Neuronal stem cell (in vitro differentiated cells): ENCODE measurements at regions not wholly inside any gene's neighbourhood (a gene's known extent, or its start where the extent isn't known, plus 50 kb on each side); places are given as distances from the start of the nearest gene placed in this dataset.

ENCODE experiments used
- DNase-seq: peaks from one replicate; pipeline ENCODE4 v3.0.0-alpha.2; 2013; ENCODE audit warnings: low spot score
- H2AFZ ChIP-seq: one replicate; pipeline ENCODE4 v1.6.1; 2013; ENCODE audit warnings: mild to moderate bottlenecking, low read length, inconsistent platforms
- H2AK5ac ChIP-seq: 2 replicates; pipeline ENCODE4 v1.6.1; 2013; ENCODE audit warnings: low read depth, mild to moderate bottlenecking, inconsistent platforms, low read length, moderate library complexity, mixed read lengths
- H2BK120ac ChIP-seq: 2 replicates; pipeline ENCODE4 v1.6.1; 2013; ENCODE audit warnings: low read depth, mild to moderate bottlenecking, inconsistent platforms, low read length, moderate library complexity, mixed read lengths
- H2BK12ac ChIP-seq: one replicate; pipeline ENCODE4 v1.6.1; 2013; ENCODE audit warnings: low read length, inconsistent platforms
- H2BK15ac ChIP-seq: 2 replicates; pipeline ENCODE4 v1.6.1; 2013; ENCODE audit warnings: mild to moderate bottlenecking, low read length, inconsistent platforms, mixed read lengths
- H2BK5ac ChIP-seq: one replicate; pipeline ENCODE4 v1.6.1; 2013; ENCODE audit warnings: inconsistent platforms, mild to moderate bottlenecking, low read length, moderate library complexity
- H3K14ac ChIP-seq: one replicate; pipeline ENCODE4 v1.6.1; 2013; ENCODE audit warnings: low read length, inconsistent platforms
- H3K18ac ChIP-seq: 2 replicates; pipeline ENCODE4 v1.6.1; 2013; ENCODE audit warnings: low read length, inconsistent platforms
- H3K23ac ChIP-seq: 2 replicates; pipeline ENCODE4 v1.6.1; 2013; ENCODE audit warnings: low read depth, mild to moderate bottlenecking, mixed read lengths, low read length, inconsistent platforms; ENCODE audit not compliant: poor library complexity
- H3K27ac ChIP-seq: replicated peaks from 3 replicates; pipeline ENCODE4 v1.5.1; 2013; ENCODE audit warnings: low read length, inconsistent platforms
- H3K27me3 ChIP-seq, 3 experiments: 2 replicates each; pipeline ENCODE4 v1.6.1; 2013; ENCODE audit warnings: low read length in 3 of 3, mild to moderate bottlenecking in 2 of 3, inconsistent platforms in 1 of 3, low read depth in 1 of 3, mixed read lengths in 1 of 3, moderate library complexity in 1 of 3; ENCODE audit not compliant: control insufficient read depth in 3 of 3, insufficient read depth in 3 of 3
- H3K36me3 ChIP-seq, 2 donors: replicated peaks in 1 of 2; 2 replicates each; pipeline ENCODE4 v1.6.1; 2013; ENCODE audit warnings: low read length in 2 of 2; ENCODE audit not compliant: control insufficient read depth in 2 of 2, insufficient read depth in 2 of 2
- H3K4ac ChIP-seq: 2 replicates; pipeline ENCODE4 v1.6.1; 2013; ENCODE audit warnings: inconsistent platforms, mild to moderate bottlenecking, low read length, moderate library complexity
- H3K4me1 ChIP-seq, 2 donors: 1 replicate in 1 of 2; 2 replicates in 1 of 2; pipeline ENCODE4 v1.6.1; 2013; ENCODE audit warnings: low read length in 2 of 2, low read depth in 1 of 2; ENCODE audit not compliant: control insufficient read depth in 2 of 2, insufficient read depth in 1 of 2
- H3K4me2 ChIP-seq: one replicate; pipeline ENCODE4 v1.6.1; 2013; ENCODE audit warnings: mild to moderate bottlenecking, low read length, inconsistent platforms; ENCODE audit not compliant: insufficient read depth, poor library complexity, severe bottlenecking
- H3K4me3 ChIP-seq, 2 donors: 2 replicates each; pipeline ENCODE4 v1.5.1; 2013; ENCODE audit warnings: low read length in 2 of 2, mild to moderate bottlenecking in 2 of 2, inconsistent platforms in 1 of 2, moderate library complexity in 1 of 2
- H3K79me1 ChIP-seq: one replicate; pipeline ENCODE4 v1.6.1; 2013; ENCODE audit warnings: low read depth, mild to moderate bottlenecking, inconsistent platforms, low read length, moderate library complexity
- H3K9ac ChIP-seq: one replicate; pipeline ENCODE4 v1.6.1; 2013; ENCODE audit warnings: mild to moderate bottlenecking, low read depth, low read length, inconsistent platforms; ENCODE audit not compliant: poor library complexity
- H3K9me3 ChIP-seq, 2 donors: replicated peaks in 1 of 2; 2 replicates each; pipeline versions ENCODE3 to v1.6.1; 2013; ENCODE audit warnings: low read length in 2 of 2, mild to moderate bottlenecking in 2 of 2, inconsistent platforms in 1 of 2, low read depth in 1 of 2, mixed read lengths in 1 of 2, moderate library complexity in 1 of 2; ENCODE audit not compliant: control insufficient read depth in 2 of 2, insufficient read depth in 1 of 2
- H4K8ac ChIP-seq: one replicate; pipeline ENCODE4 v1.6.1; 2013; ENCODE audit warnings: low read depth, mild to moderate bottlenecking, inconsistent platforms, low read length, moderate library complexity
- H4K91ac ChIP-seq: one replicate; pipeline ENCODE4 v1.6.1; 2013; ENCODE audit warnings: low read length, low read depth, mild to moderate bottlenecking, inconsistent platforms; ENCODE audit not compliant: poor library complexity
- WGBS, 2 donors: extraction: QIAGEN DNeasy Blood & Tissue Kit; methylation state at CpG; one replicate each; pipeline ENCODE4 v1.1.7; 2013; ENCODE audit warnings: missing lambda C conversion rate in 2 of 2, mixed read lengths in 1 of 2; ENCODE audit not compliant: insufficient read length in 2 of 2, insufficient replicate concordance in 1 of 2; ENCODE audit errors: extremely low coverage in 2 of 2; 5-methylcytosine and 5-hydroxymethylcytosine counted together

GRCh38 chr9:74361508-74361907 lies 135.6 kb upstream of the RORB start:
- no peak overlapping the region for H2BK12ac ChIP-seq
- no peaks in the 10 kb centered on the region for H3K9me3 ChIP-seq
- no peak overlapping the region for H3K4me3 ChIP-seq
- no peak for DNase-seq
- H3K36me3 ChIP-seq, result no peaks in the 10 kb centered on the region
- no peak overlapping the region for H3K27ac ChIP-seq
- WGBS, 2 donors, result no CpG with 5 or more reads among the region's 1 CpG
- H2AK5ac ChIP-seq, result no peak overlapping the region
- H3K23ac ChIP-seq, result no peak overlapping the region
- H2BK5ac ChIP-seq, result no peak overlapping the region
- H3K14ac ChIP-seq, result no peak overlapping the region
- no peak overlapping the region for H2AFZ ChIP-seq
- H3K18ac ChIP-seq, result no peak overlapping the region
- no peaks in the 10 kb centered on the region for H3K27me3 ChIP-seq
- H3K9ac ChIP-seq, result no peak overlapping the region
- no peak overlapping the region for H3K4ac ChIP-seq
- H3K79me1 ChIP-seq, result no peaks in the 10 kb centered on the region
- H4K8ac ChIP-seq, result no peak overlapping the region
- H3K4me1 ChIP-seq, result no peaks in the 10 kb centered on the region
- no peak overlapping the region for H2BK120ac ChIP-seq
- no peak overlapping the region for H3K4me2 ChIP-seq
- H4K91ac ChIP-seq, result no peak overlapping the region
- no peak overlapping the region for H2BK15ac ChIP-seq

DNA sequence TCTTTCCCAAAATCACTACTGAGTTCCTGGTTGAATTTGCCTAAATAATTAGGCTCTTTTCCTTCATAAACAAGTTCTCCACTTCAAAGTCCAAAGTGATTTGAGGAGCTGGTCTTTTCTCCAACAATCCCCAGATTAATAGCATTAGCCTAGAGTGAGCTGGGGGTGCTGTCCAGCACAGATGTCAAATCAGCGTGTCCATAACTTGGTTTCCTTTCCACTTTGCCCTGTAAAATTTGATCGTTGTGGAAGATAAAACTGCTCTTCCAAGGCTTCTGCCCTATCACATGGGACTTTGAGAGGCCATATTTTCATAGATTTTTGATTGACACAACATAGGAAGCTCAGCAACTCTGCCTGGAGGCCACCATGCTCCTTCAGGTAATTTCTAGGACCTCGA lies 134.7 kb upstream of the RORB start:
- Histone ChIP-seq H3K4ac (no peak overlapping the region), H3K9me3 (no peaks in the 10 kb centered on the region), H3K36me3 (no peaks in the 10 kb centered on the region), H3K27ac (no peak overlapping the region), H2AFZ (no peak overlapping the region), H3K23ac (no peak overlapping the region), H2BK5ac (no peak overlapping the region), H2BK120ac (no peak overlapping the region), H3K79me1 (no peaks in the 10 kb centered on the region), H3K18ac (no peak overlapping the region), H4K8ac (no peak overlapping the region), H2BK12ac (no peak overlapping the region), H2AK5ac (no peak overlapping the region), H3K4me1 (no peaks in the 10 kb centered on the region), H3K14ac (no peak overlapping the region), H3K27me3 (no peaks in the 10 kb centered on the region), H3K4me3 (no peak overlapping the region), H2BK15ac (no peak overlapping the region), H4K91ac (no peak overlapping the region), H3K9ac (no peak overlapping the region), H3K4me2 (no peak overlapping the region)
- no CpG with 5 or more reads among the region's 3 CpGs for WGBS, 2 donors
- DNase-seq, result no peak

DNA sequence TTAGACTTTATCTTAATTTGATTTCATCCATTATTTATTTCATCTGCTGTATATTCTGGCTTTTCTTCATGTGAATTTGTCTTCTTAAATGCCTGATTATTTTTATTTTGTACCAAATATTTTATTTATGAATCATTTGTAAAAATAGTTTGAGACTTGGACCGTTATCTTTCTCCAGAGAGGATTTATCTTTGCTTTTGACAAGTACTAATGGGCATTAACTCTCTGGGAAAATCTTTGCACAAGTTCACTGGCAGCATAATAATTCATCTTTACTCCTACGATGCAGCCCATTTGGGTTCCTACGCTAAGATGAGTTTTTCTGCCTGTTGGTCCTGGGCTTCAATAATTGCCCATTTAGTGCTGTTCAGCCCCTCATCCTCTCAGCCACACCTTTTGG lies 131.0 kb upstream of the RORB start:
- H4K8ac ChIP-seq, result no peak overlapping the region
- H4K91ac ChIP-seq, result no peak overlapping the region
- no peak overlapping the region for H3K23ac ChIP-seq
- H2BK5ac ChIP-seq, result no peak overlapping the region
- no peak overlapping the region for H3K9ac ChIP-seq
- H3K4me3 ChIP-seq, result no peak overlapping the region
- H3K4me2 ChIP-seq, result no peak overlapping the region
- H3K36me3 ChIP-seq, result no peaks in the 10 kb centered on the region
- no peak overlapping the region for H3K18ac ChIP-seq
- DNase-seq, result no peak
- no peaks in the 10 kb centered on the region for H3K79me1 ChIP-seq
- H2AK5ac ChIP-seq, result no peak overlapping the region
- no peak overlapping the region for H2BK12ac ChIP-seq
- no peak overlapping the region for H2BK15ac ChIP-seq
- no CpG with 5 or more reads among the region's 3 CpGs for WGBS, 2 donors
- H3K4ac ChIP-seq, result no peak overlapping the region
- H3K27ac ChIP-seq, result no peak overlapping the region
- no peaks in the 10 kb centered on the region for H3K27me3 ChIP-seq
- no peaks in the 10 kb centered on the region for H3K4me1 ChIP-seq
- no peaks in the 10 kb centered on the region for H3K9me3 ChIP-seq
- no peak overlapping the region for H2BK120ac ChIP-seq
- no peak overlapping the region for H3K14ac ChIP-seq
- no peak overlapping the region for H2AFZ ChIP-seq

- Histone ChIP-seq H3K4me1 (no peaks in the 10 kb centered on the region), H3K27me3 (no peaks in the 10 kb centered on the region), H3K9ac (no peak overlapping the region), H3K36me3 (no peaks in the 10 kb centered on the region), H2AFZ (no peak overlapping the region), H2BK5ac (no peak overlapping the region), H3K4me3 (no peak overlapping the region), H3K23ac (no peak overlapping the region), H3K79me1 (no peaks in the 10 kb centered on the region), H2BK15ac (no peak overlapping the region), H3K14ac (no peak overlapping the region), H4K8ac (no peak overlapping the region), H4K91ac (no peak overlapping the region), H3K27ac (no peak overlapping the region), H2BK12ac (no peak overlapping the region), H3K18ac (no peak overlapping the region), H2AK5ac (no peak overlapping the region), H3K4ac (no peak overlapping the region), H3K4me2 (no peak overlapping the region), H2BK120ac (no peak overlapping the region), H3K9me3 (no peaks in the 10 kb centered on the region)
- no CpG with 5 or more reads among the region's 1 CpG for WGBS, 2 donors
- DNase-seq, result no peak
These were observed 127.3 kb upstream of the RORB start for GRCh38 chr9:74369844-74370243.
